Breast epithelium (tissue), 3 donors: ENCODE measurements at regions not wholly inside any gene's neighbourhood (a gene's known extent, or its start where the extent isn't known, plus 50 kb on each side); places are given as distances from the start of the nearest gene placed in this dataset.

Source experiments
- CTCF ChIP-seq, 3 donors: fragments of 450-650 bp; IDR thresholded peaks; one replicate each; pipeline ENCODE4 v1.5.1; 2016 to 2017; ENCODE audit warnings: antibody characterized with exemption in 3 of 3, mild to moderate bottlenecking in 3 of 3, moderate library complexity in 3 of 3
- POLR2AphosphoS5 ChIP-seq, 3 donors: sonication (generic); formaldehyde crosslinking; IDR thresholded peaks; one replicate each; pipeline ENCODE4 v1.6.1; 2017; ENCODE audit warnings: antibody characterized with exemption in 3 of 3

GRCh38 chr9:80185112-80185738, 613.5 kb downstream of the TLE4 start:
- TF ChIP-seq CTCF (IDR thresholded peaks at IDR 0.05) (no peak), POLR2AphosphoS5 (IDR thresholded peaks at IDR 0.05) (no peak)
